Stimulated activated CD8-positive, alpha-beta memory T cell treated with anti-CD3 and anti-CD28 coated beads, Interleukin-4, amount 100 ng/mL, for 24 hours (primary cell): ENCODE measurements at regions not wholly inside any gene's neighbourhood (a gene's known extent, or its start where the extent isn't known, plus 50 kb on each side); places are given as distances from the start of the nearest gene placed in this dataset.
"Not testable (repeated sequence)": the region's sequence is repeated elsewhere in the genome, so short reads cannot be mapped to it uniquely, and the experiment has no call there.

Experiments used
- DNase-seq: peaks from one replicate; pipeline ENCODE4 v3.0.0-alpha.2; 2020; ENCODE audit warnings: low read depth

DNA sequence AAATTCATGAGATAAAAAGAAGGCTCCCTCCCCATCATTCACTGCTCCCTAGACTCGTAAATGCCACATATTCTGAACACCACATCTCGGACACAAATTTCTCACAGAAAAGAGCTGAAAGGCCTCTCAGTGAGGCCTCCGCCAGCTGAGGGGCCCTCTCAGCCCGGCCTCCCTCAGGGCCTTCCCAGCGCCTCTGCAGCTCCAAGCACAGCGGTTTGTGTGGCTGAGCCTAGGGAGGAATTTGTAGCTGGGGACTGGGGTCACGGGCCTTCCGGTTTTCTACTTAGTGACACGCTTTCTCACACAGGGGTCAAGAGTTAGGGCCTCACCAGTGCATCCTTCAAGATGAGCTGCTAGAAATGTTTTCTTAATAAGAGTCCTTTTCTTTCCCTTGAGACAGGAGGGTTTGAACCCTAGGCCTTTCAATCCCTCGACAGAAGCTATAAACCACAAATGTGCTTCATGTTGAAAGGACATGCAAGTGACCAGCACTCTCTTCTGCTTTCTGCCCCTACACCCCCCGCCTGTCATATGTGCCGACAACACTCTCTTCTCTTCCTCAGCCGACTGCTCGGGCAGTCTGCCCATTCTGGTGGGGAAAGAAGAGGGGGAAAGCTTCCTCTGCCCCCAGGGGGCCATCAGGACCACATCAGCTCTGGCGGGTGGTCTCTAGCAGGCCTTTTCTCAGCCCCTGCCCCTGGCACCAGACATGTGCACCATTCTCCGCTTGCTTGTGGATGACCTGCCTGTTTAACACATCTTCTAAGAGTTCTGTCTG is 104.9 kb downstream of the CHIC2 start:
- no peak for DNase-seq

DNA sequence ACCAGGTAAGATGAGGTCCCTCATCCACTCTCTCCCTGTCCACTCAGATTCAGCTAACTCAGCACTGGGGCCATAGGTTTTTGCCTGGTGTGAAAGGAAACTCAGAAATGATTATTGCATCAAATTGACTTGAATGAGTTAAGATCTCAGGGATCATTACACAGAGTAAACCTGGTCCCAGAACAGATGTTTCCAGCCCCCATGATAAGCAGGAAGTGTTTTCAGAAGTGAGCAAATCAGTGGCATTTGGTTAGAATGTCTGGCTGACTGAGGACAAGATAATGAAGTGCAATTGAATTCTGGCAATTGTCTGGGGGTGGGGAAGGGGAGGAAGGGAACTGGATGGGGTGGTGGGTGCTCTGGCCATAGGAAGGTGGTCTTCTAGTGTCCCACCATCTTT is 108.0 kb downstream of the CHIC2 start:
- DNase-seq: no peak

DNA sequence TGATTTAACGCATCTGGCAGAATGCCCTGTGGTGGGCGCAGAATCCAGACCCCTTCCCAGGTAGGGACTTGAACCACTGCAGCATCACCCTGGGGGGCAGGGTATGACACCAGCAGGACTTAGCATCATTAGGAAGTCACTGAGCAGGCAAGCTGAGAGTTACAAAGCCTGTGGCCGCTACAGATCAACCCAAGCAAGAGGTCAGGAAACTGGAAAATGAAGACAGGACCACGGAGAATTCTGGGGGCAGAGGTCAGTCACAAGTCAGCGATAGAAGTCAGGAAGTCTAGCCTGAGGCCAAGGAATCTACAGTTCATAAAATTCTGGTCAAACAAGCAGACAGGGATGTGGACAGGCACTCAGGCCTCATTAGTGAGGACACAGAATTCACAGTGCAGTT is 108.4 kb downstream of the CHIC2 start:
- DNase-seq: no peak

DNA sequence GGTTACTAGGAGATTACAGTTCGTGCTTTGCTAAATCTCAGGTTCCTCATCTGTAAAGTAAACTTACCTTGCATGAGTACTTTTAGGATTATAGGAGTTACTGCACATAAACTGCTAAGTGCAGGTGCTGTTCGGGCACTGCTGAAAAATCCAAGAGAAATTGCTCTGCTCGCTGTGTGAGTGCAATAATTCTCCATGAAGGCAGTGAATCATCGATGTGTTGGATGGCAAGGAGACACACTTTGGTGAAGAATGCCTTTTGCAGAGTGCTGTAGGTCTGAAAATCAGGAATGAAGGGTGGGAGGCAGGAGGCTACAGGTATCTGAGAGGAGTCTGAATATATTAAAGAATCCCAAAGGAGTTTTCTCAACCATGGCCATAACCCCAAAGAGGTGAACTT is 113.0 kb downstream of the CHIC2 start:
- DNase-seq: no peak

DNA sequence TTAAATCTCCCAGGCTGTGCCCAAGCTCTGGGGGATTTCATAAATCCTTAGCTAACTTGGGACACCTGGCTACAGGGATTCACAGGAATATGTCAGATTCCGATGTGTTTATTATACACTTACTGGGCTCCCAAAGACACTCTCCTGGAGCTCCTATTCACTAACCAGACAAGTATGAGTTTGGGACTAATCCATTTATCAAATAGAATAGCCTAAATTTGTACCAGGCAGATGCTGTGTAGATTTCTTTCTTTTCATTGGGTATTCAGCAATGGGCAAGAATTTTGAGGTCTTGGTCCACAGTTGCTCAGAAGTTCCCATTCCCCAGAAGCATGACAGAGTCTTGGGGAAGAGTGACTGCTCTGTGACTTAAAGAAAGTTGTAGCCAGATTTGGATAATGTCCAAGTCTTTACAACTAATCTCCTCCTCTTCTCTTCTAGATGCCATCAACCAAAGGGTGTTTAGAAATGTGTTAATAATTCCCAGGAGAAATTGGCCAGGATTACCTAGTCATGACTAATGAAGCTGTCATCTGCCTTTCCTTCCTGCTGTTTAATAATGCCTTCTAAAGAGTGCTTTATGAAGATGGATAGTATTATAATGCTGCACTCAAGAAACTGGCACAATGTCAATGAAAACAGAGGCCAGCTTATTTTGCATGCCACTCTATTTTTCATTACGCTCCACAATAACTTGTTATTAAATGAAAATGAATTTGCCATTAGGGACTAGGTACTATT is 120.9 kb downstream of the CHIC2 start:
- DNase-seq: no peak

DNA sequence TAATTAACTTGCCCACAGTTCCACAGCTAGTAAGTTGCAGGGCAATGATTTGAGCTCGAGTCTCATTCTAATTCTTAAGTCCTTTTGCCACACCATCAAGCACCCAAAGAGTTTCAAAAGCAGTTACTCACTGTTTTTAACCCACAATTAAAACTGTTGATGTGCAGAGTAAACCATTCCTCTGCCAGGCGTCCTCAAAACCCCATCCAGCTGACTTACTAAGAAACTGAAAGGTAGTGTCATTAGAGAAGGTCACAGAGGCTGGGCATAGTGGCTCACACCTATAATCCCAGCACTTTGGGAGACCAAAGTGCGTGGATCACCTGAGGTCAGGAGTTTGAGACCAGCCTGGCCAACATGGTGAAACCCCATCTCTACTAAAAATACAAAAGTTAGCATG is 121.7 kb downstream of the CHIC2 start:
- no peak for DNase-seq

DNA sequence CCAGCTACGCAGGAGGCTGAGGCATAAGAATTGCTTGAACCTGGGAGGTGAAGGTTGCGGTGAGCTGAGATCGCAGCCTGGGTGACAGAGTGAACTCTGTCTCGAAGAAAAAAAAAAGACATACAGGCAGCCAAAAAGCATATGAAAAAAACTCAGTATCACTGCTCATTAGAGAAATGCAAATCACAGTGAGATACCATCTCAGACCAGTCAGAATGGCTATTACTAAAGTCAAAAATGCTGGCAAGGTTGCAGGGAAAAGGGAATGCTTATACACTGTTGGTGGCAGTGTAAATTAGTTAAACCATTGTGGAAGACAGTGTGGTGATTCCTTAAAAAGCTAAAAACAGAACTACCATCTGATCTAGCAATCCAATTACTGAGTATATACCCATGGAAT is 123.1 kb downstream of the CHIC2 start:
- no peak for DNase-seq

DNA sequence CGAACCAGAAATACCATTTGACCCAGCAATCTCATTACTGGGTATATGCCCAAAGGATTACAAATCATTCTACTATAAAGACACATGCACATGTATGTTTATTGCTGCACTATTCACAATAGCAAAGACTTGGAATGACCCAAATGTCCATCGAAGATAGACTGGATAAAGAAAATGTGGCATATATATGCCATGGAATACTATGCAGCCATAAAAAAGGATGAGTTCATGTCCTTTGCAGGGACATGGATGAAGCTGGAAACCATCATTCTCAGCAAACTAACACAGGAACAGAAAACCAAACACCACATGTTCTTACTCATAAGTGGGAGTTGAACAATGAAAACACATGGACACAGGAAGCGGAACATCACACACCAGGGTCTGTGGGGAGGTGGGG is 124.5 kb downstream of the CHIC2 start:
- not testable (repeated sequence) for DNase-seq

DNA sequence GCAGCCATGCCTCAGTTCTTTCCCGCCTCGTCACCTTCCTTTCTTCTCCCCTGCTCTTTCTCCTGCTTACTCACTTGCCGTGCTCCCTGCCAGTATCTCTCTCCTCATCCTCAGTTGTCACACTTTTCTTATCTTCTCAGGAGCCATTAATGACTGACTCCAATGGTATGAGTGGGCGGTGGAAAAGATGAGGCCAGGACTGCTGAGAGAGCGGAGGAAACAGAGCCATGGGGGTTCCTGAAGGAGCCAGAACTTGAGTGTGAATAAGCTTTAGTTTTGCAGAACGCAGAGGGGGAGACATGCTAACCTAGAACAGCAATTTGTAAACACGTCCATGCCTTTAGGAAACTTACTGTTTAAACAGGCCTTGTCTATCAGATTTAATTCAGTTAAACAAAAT is 126.5 kb downstream of the CHIC2 start:
- DNase-seq: no peak

DNA sequence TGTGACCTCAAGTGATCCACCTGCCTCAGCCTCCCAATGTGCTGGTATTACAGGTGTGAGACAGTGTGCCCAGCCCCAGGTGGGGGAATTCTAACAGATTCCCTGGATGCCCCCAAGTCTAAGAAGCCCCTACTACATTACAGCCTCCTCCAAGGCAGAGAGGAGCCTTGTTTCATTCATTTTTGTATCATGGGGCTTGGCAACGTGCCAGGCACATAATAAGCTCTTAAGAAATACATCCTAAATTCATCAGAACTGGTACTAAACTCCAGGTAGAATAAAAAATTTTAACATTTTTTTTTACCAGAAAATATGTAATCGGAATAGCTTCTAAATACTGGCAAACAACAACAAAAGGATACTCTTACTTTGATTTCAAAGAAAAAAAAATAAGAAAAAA is 127.1 kb downstream of the CHIC2 start:
- DNase-seq: no peak

DNA sequence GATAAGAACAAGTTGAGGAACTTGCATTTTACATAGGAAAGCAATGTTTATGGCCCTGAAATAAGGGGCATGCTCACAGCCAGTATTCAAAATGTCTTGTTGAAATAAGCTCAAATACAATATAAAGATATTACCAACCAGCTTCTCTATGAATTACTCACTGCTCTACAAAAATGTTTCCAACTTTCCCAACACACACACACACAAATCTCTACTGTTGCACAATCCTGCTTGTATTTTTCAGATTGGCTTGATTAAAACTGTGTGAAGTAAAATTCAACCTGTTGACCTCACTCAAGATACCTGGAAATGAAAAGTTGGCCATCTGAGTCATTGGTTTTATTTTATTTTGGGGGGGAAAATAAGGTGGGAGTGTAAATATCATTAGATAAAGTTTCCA is 128.6 kb downstream of the CHIC2 start:
- no peak for DNase-seq

DNA sequence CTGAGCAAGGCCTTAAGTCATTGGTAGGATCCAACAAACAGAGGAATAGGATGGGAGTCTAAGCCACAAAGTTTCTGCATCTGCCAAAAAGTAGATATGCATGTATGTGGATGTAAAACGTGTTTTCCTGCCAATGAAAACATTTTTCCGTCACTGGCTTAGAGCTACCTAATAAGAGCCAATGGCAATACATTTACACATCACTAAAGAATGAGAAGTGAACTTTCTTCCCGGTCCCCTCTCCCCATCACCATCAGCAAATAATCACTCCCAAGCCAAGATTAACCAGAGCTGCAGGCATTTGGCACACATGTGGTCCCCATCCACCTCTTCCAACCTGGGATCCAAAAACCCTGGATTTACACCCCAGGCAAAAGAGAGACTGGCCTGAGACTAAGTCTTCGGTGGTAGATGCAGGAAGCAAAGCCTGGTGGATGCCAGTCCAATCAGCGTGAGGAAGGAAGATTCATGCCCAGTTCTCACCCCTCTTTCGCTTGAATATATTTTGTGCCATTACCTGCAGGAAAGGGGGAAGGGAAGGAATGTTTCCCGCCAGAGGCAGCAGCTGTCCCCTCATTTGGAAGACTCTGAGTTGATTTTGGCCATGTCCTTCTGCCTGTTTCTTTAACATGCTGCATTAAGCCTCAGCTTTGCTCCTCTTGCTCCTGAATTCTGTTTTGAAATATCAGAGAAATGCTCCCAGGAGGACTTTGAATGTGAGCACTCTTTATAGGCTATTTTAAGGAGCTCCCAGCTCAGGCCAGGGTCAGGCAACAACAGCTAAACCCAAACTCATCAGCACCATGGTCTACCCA is 131.4 kb downstream of the CHIC2 start:
- DNase-seq: no peak

DNA sequence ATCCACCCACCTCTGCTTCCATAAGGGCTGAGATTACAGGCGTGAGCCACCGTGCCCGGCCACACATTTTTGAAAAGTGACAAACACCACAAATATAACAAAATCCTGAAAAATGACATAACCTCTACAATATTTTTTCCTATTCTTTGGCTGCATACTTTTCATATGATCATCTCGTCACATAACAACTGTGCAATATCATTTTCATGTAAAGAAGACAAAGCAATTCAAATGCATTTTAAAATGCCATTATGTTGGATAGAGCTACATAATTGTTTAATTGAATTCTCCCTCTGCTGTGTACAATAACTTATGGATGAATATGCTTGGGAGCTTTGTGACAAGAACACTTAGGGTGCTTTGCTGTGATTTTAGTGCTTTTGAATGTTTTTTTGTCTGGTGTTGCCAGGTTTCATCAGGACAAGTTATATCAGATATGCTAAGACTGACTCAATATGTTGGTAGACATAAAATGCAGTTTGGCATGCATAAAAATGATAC is 132.9 kb downstream of the CHIC2 start:
- no peak for DNase-seq

DNA sequence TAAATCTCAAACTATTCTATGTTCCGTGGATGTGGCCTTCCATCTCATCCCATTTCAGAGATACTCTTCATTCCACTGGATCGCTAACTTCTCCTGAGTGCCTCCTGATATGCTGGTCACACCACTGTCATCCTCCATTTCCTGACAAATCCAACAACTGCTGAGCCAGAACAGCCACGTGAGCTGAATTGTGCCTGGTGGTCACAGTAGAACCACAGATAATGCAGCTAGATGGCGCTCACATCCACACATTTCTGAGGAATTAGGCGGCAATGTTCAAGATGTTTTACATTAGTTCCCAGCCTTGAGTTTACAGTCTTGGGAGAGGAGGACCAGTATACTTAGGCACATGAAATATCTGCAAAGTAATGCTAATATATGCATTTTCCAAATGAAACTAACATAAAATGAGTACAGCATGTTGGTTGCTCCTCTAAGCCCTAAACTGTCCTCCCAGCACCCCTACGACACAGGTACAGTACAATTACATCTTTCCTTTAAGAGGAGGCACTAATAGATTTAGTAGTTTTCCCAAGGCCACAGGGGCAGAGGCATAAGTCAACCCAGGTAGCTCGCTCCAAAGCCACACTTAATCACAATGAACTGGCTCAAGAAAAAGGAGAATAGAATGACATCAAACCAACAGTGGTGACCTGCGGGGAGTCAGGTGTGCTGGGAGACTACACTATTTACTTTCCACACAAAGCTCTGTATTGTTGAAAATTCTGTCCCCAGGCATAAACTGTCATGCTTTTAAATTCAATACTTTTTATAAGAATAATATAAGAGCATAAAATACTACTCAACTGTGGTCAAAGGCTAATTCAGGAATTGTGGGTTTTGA is 134.2 kb downstream of the CHIC2 start:
- peak; percentile 23 for DNase-seq

DNA sequence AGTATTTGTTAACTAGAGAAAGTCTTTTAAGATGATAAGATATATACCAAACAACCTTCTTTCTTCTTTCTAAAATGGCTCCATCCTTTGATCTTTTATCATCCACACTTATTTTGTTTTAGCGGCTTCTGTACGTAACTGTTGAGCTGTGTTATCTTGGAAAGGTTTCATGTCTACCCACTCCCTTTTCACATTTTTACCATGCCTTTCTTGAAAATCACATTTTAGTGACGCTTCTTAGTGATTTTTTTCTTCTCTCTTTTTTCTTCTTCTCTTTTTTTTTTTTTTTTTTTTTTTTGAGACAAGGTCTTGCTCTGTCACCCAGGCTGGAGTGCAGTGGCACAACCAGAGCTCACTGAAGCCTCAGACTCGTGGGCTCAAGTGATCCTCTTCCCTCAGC is 135.1 kb downstream of the CHIC2 start:
- no peak for DNase-seq

DNA sequence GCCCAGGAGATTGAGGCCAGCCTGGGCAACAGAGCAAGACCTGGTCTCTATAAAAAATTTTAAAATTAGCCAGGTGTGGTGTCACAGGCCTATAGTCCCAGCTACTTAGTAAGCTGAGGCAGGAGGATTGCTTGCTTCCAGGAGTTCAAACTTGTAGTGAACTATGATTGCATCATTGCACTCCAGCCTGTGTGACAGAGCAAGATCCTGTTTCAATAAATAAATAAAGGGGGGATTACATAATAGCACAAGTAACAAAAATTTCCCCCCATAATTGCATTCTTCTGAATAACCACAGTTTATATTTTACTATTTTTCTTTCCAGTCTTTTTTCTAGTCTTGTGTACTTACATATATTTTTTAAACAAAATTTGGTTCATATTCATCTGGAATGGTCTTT is 135.6 kb downstream of the CHIC2 start:
- DNase-seq: no peak

DNA sequence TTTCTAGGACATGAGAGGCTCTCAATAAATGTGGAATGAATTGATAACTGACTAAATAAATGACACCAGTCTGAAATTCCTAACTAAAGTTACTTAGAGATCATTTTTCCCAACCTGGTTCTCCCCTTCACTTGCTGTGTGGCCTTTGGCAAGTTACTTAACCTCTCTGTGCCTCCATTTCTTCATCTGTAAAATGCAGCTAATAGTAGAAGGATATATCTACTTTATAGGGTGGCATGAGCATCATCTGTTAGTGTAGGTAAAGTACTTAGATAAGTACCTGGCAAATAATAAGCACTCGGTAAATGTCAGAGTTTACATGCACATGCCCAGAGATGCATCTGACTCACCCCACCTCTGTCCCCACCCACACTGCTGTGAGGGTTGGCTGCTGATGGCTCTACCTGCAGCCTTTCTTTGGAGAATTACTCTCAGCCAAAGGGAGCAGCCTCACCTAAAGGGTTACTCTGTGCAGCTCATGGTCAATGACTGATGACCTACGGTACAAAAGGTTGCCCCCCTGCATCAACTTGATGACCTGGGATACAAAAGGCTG is 139.3 kb downstream of the CHIC2 start:
- no peak for DNase-seq

DNA sequence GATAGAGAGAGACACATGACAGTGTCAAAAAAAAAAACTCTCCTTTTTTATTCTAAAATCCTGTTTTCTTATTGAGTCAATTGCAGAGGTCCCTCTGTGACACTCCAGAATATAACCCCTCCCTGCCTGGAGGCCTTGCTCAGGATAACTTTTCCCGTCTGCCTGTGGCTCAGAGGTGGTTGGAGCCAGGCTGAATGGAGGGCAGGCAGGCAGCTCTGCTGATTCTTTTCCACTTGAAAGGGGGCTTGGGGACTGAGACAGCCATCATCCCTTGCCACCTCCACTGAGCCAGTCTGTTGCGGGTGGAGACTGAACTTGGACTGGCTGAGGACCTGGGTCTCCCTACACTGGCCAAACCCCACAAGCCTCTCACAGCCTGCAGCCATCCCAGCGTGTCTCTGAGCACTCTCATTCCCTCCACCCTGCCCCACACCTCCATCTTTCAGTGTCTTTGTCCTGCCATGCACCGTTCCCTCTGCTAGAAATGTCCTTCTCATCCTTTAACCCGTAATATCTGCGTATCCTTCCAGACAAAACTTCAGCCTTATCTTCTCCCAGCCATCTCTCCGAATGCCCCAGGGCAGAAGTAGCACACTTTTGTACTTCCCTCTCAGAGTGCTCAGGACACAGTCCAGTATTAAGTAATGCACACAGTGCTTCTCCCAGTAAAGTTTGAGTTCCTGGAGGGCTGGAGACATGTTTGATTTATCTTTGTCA is 139.9 kb downstream of the CHIC2 start:
- no peak for DNase-seq

DNA sequence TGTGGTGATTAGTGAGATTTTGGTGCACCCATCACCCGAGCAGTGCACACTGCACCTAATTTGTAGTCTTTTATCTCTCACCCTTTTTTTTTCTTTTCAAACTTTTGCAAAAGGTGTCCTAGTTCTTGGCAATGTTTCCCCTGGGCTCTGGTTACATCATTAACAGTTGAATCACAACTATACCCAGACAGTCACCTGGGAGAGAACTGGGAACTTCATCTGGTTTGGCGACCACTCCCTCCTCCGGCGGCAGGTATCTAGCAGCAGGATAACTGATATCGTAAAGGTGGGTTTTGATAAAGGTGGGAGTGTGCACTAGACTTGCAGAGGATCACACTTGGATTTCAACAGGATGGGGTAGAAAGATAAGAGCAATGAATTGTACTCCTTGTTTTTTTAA is 140.5 kb downstream of the CHIC2 start:
- no peak for DNase-seq

DNA sequence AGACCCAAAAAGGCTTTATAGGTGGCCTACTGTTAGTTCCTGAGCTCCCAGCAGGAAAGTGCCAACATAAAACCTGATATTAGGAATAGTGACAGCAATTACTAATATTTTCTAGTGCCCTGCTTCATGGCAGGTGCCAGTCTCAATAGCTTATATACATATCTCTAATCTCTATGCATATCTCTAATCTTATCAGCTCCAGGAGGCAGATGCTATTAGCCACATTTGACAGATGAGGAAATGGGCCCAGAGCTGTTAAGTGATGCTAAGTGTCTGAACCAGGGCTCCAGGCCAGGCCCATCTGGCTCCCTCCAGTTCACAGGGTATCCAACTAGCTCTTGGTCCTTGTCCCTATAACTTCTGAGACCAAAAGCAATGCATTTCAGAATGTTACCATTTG is 142.5 kb downstream of the CHIC2 start:
- no peak for DNase-seq

DNA sequence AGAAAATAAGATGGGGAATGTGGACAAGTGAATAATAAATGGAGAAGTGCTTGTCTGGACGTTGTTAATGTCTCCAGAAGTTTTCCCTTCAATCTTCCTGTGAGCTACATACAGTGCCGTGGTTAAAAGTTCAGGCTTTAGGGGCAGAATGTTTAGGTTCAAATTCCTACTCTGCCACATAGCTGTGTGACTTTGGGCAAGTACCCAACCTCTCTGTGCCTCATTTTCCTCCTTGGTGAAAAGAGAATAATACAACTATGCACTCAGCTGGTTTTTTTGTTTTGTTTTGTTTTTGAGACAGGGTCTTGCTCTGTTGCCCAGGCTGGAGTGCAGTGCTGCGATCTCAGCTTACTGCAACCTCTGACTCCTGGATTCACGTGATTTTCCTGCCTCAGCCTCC is 143.5 kb downstream of the CHIC2 start:
- DNase-seq: no peak
